Activated B cell treated with CpG ODN at 0.5 μM for 24 hours (primary cell): ENCODE measurements at regions not wholly inside any gene's neighbourhood (a gene's known extent, or its start where the extent isn't known, plus 50 kb on each side); places are given as distances from the start of the nearest gene placed in this dataset.

ENCODE experiments used
- ATAC-seq: fragments of 200-7000 bp; cut with Tn5 transposase; one replicate; pipeline ENCODE4 v1.10.0; 2021; ENCODE audit warnings: low read depth, mild to moderate bottlenecking, moderate library complexity
- CTCF ChIA-PET: fragments of 350-600 bp; sonication (Branson Sonifier 250); formaldehyde crosslinking; loops from one replicate; lab custom pipeline; 2021; ENCODE audit warnings: antibody characterized with exemption; lab: Charles Lee
- POLR2A ChIA-PET: fragments of 350-600 bp; sonication (Branson Sonifier 250); formaldehyde crosslinking; loops from one replicate; lab custom pipeline; 2021; ENCODE audit warnings: antibody characterized with exemption; lab: Charles Lee
- DNase-seq: peaks from one replicate; pipeline ENCODE4 v3.0.0; 2022
- H3K27ac Mint-ChIP-seq: one replicate; pipeline ENCODE4 v1.8.0; 2020; ENCODE audit warnings: mixed read lengths
- H3K27me3 Mint-ChIP-seq: one replicate; pipeline ENCODE4 v1.8.0; 2021; ENCODE audit warnings: mixed read lengths
- H3K36me3 Mint-ChIP-seq: one replicate; pipeline ENCODE4 v1.8.0; 2021; ENCODE audit warnings: low read depth, mixed read lengths
- H3K4me1 Mint-ChIP-seq: one replicate; pipeline ENCODE4 v1.8.0; 2021; ENCODE audit warnings: mixed read lengths
- H3K4me3 Mint-ChIP-seq: one replicate; pipeline ENCODE4 v1.8.0; 2020; ENCODE audit warnings: mild to moderate bottlenecking, mixed read lengths
- H3K9me3 Mint-ChIP-seq: one replicate; pipeline ENCODE4 v1.8.0; 2020; ENCODE audit warnings: mixed read lengths
- intact Hi-C: fragments of 100-400 bp; cut with micrococcal nuclease; formaldehyde crosslinking; loops from one replicate; pipeline ENCODE4 v1.15.1; 2024
- TF ChIP-seq, protein P1 (sequence below): fragments of 200-600 bp; IDR thresholded peaks from one replicate; pipeline ENCODE4 v1.8.0; 2022; ENCODE audit warnings: antibody characterized with exemption, mild to moderate bottlenecking

DNA sequence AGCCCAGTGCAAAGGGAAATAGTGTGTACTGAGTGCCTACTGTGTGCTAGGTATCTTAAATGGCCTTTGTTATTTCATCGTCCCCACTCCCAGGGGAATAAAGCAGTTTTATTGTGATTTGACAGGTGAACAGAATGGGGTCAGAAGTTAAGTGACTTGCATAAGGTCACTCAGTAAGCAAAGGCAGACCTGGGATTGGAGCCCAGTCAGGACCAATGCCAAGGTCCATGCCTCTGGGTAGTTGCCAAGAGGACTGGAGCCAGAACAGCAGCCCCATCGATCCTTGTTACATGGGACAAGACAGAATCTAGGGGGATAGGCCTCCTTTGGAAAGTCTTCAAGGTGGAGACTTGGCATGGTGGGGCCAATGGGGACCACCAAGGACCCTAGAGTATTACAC, 227.4 kb upstream of the PWP1 start:
- intact Hi-C loops, result no loop called here
- TF ChIP-seq, protein P1, sequence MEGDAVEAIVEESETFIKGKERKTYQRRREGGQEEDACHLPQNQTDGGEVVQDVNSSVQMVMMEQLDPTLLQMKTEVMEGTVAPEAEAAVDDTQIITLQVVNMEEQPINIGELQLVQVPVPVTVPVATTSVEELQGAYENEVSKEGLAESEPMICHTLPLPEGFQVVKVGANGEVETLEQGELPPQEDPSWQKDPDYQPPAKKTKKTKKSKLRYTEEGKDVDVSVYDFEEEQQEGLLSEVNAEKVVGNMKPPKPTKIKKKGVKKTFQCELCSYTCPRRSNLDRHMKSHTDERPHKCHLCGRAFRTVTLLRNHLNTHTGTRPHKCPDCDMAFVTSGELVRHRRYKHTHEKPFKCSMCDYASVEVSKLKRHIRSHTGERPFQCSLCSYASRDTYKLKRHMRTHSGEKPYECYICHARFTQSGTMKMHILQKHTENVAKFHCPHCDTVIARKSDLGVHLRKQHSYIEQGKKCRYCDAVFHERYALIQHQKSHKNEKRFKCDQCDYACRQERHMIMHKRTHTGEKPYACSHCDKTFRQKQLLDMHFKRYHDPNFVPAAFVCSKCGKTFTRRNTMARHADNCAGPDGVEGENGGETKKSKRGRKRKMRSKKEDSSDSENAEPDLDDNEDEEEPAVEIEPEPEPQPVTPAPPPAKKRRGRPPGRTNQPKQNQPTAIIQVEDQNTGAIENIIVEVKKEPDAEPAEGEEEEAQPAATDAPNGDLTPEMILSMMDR, result no peak
- H3K27ac Mint-ChIP-seq, result no peak overlapping the region
- H3K4me3 Mint-ChIP-seq, result no peak overlapping the region
- no peaks in the 10 kb centered on the region for H3K36me3 Mint-ChIP-seq
- no peak for DNase-seq
- no peaks in the 10 kb centered on the region for H3K27me3 Mint-ChIP-seq
- ChIA-PET POLR2A (no interaction called here), CTCF (no interaction called here)
- no peak for ATAC-seq
- no peaks in the 10 kb centered on the region for H3K4me1 Mint-ChIP-seq
- H3K9me3 Mint-ChIP-seq, result peaks cover 5% of the 10 kb centered on the region

- no peaks in the 10 kb centered on the region for H3K4me1 Mint-ChIP-seq
- no peaks in the 10 kb centered on the region for H3K36me3 Mint-ChIP-seq
- H3K27ac Mint-ChIP-seq, result no peak overlapping the region
- H3K4me3 Mint-ChIP-seq, result no peak overlapping the region
- DNase-seq (no peak), ATAC-seq (no peak)
- ChIA-PET CTCF (no interaction called here), POLR2A (no interaction called here)
- H3K9me3 Mint-ChIP-seq, result no peaks in the 10 kb centered on the region
- intact Hi-C loops, result no loop called here
- TF ChIP-seq, protein P1, result no peak
- no peaks in the 10 kb centered on the region for H3K27me3 Mint-ChIP-seq
These were observed 226.6 kb upstream of the PWP1 start for GRCh38 chr12:107458990-107459389.

DNA sequence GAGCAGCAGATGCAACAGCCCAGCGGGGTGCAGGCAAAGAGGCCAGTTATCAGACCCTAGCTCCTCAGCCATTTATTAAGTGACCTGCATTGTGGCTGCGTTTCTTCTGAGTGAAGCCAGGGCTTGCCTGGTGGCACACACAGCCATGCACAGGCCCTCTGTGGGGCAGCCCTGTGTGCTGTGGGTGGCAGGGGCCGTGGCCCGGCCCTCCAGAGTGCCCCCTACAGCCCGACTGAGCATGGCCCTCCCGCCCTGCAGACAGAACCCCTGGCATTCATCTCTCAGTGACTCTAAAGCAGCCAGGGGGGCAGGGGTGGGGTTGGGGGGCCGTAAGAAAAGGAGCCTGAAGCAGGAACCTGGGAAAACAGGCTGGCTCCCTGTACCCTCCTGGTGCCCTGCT, 226.0 kb upstream of the PWP1 start:
- no peaks in the 10 kb centered on the region for H3K27me3 Mint-ChIP-seq
- no peak overlapping the region for H3K4me3 Mint-ChIP-seq
- H3K27ac Mint-ChIP-seq, result no peak overlapping the region
- intact Hi-C loops, result no loop called here
- TF ChIP-seq, protein P1, result no peak
- ChIA-PET POLR2A (no interaction called here), CTCF (no interaction called here)
- no peaks in the 10 kb centered on the region for H3K4me1 Mint-ChIP-seq
- ATAC-seq (no peak), DNase-seq (no peak)
- H3K36me3 Mint-ChIP-seq, result no peaks in the 10 kb centered on the region
- H3K9me3 Mint-ChIP-seq, result no peaks in the 10 kb centered on the region

GRCh38 chr12:107461222-107461975, 224.2 kb upstream of the PWP1 start:
- Mint-ChIP-seq H3K27ac (no peak overlapping the region), H3K36me3 (no peaks in the 10 kb centered on the region), H3K4me1 (no peaks in the 10 kb centered on the region), H3K9me3 (no peaks in the 10 kb centered on the region), H3K4me3 (no peak overlapping the region), H3K27me3 (no peaks in the 10 kb centered on the region)
- no peak for DNase-seq
- POLR2A ChIA-PET, result no interaction called here
- intact Hi-C loops, result no loop called here
- CTCF ChIA-PET, result no interaction called here
- no peak for ATAC-seq
- TF ChIP-seq, protein P1, result no peak

DNA sequence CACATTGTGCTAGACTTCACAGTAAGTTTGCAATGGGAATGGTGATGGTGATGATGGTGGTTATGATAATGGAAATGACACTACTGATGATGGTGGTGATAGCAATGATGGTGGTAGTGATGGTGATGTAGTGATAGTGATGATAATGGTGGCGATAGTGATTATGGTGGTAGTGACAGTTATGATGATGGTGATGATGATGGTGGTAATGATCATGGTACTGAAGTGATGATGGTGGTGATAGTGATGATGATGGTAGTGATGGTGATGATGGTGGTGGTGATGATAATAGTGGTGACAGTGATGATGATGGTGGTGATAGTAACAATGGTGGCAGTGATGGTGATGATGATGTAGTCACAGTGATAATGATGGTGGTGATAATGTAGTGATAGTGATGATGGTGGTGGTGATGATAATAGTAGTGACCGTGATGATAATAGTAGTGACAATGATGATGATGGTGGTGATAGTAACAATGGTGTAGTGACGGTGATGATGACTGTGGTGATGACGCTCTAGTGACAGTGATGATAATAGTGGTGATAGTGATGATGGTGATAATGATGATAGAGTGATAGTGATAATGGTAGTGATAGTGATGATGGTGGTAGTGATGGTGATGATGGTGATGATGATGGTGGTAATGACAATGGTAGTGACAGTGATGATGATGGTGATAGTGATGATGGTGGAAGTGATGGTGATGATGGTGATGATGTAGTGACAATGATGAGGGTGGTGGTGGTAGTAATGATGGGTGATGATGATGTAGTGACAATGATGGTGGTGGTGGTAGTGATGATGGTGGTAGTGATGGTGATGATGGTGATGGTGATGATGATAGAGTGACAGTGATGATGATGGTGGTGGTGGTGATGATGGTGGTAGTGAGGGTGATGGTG, 222.9 kb upstream of the PWP1 start:
- DNase-seq (no peak), ATAC-seq (no peak)
- ChIA-PET POLR2A (no interaction called here), CTCF (no interaction called here)
- Mint-ChIP-seq H3K27me3 (no peaks in the 10 kb centered on the region), H3K4me1 (no peaks in the 10 kb centered on the region), H3K9me3 (no peaks in the 10 kb centered on the region), H3K4me3 (no peak overlapping the region), H3K27ac (no peak overlapping the region), H3K36me3 (no peaks in the 10 kb centered on the region)
- TF ChIP-seq, protein P1, result no peak
- intact Hi-C loops, result no loop called here
